WTC11 (cell line): ENCODE measurements at regions not wholly inside any gene's neighbourhood (a gene's known extent, or its start where the extent isn't known, plus 50 kb on each side); places are given as distances from the start of the nearest gene placed in this dataset.

Experiments used
- ATAC-seq: fragments of 200-7000 bp; cut with Tn5 transposase; 2 replicates; pipeline ENCODE4 v1.10.0; 2021; ENCODE audit warnings: mild to moderate bottlenecking, moderate library complexity
- CTCF ChIA-PET: fragments of 300-600 bp; sonication (Branson Sonifier 250); formaldehyde crosslinking; loops from one replicate; lab custom pipeline; 2021; ENCODE audit warnings: antibody characterized with exemption; lab: Charles Lee
- POLR2A ChIA-PET: fragments of 350-600 bp; sonication (Branson Sonifier 250); formaldehyde crosslinking; loops from one replicate; lab custom pipeline; 2021; ENCODE audit warnings: antibody characterized with exemption; lab: Charles Lee
- DNase-seq: peaks from one replicate; pipeline ENCODE4 v3.0.0; 2021; ENCODE audit warnings: low spot score
- H3K27ac Mint-ChIP-seq: 2 replicates; pipeline ENCODE4 v1.8.0; 2021; ENCODE audit warnings: mixed read lengths
- H3K27me3 Mint-ChIP-seq: 2 replicates; pipeline ENCODE4 v1.8.0; 2021; ENCODE audit warnings: low read depth, mild to moderate bottlenecking, moderate library complexity, mixed read lengths
- H3K36me3 Mint-ChIP-seq: 2 replicates; pipeline ENCODE4 v1.8.0; 2021; ENCODE audit warnings: mixed read lengths
- H3K4me1 Mint-ChIP-seq: 2 replicates; pipeline ENCODE4 v1.8.0; 2022; ENCODE audit warnings: mixed read lengths
- H3K4me3 Mint-ChIP-seq: 2 replicates; pipeline ENCODE4 v1.8.0; 2021; ENCODE audit warnings: mild to moderate bottlenecking, moderate library complexity, mixed read lengths
- H3K9me3 Mint-ChIP-seq: 2 replicates; pipeline ENCODE4 v1.8.0; 2021; ENCODE audit warnings: mixed read lengths
- AR ChIP-seq: fragments of 250-450 bp; sonication (Bioruptor Pico); IDR thresholded peaks from 2 replicates; pipeline ENCODE4 v1.9.0; 2021; ENCODE audit warnings: mild to moderate bottlenecking
- ATF1 ChIP-seq: sonication (generic); formaldehyde crosslinking; IDR thresholded peaks from 2 replicates; pipeline ENCODE4 v1.8.1; 2023; ENCODE audit warnings: mild to moderate bottlenecking, moderate library complexity, missing genetic modification reagents
- ATF2 ChIP-seq: sonication (generic); formaldehyde crosslinking; IDR thresholded peaks from 2 replicates; pipeline ENCODE4 v1.8.1; 2022; ENCODE audit warnings: low read depth, missing genetic modification reagents, borderline replicate concordance
- CBFB ChIP-seq: sonication (generic); formaldehyde crosslinking; IDR thresholded peaks from 2 replicates; pipeline ENCODE4 v1.8.1; 2022; ENCODE audit warnings: mild to moderate bottlenecking, low read depth, missing genetic modification reagents
- CREB1 ChIP-seq: sonication (generic); formaldehyde crosslinking; IDR thresholded peaks from 2 replicates; pipeline ENCODE4 v1.8.0; 2023; ENCODE audit warnings: mild to moderate bottlenecking, missing genetic modification reagents
- CREM ChIP-seq: sonication (generic); formaldehyde crosslinking; IDR thresholded peaks from 2 replicates; pipeline ENCODE4 v1.8.1; 2022; ENCODE audit warnings: mild to moderate bottlenecking, missing genetic modification reagents, moderate library complexity
- E2F5 ChIP-seq: sonication (generic); formaldehyde crosslinking; IDR thresholded peaks from 2 replicates; pipeline ENCODE4 v1.8.1; 2022; ENCODE audit warnings: mild to moderate bottlenecking, moderate library complexity, missing genetic modification reagents
- EMX1 ChIP-seq: fragments of 250-450 bp; sonication (Bioruptor Pico); IDR thresholded peaks from 2 replicates; pipeline ENCODE4 v1.8.0; 2021; ENCODE audit warnings: mild to moderate bottlenecking
- FOXP4 ChIP-seq: sonication (generic); formaldehyde crosslinking; IDR thresholded peaks from 2 replicates; pipeline ENCODE4 v1.8.0; 2022; ENCODE audit warnings: mild to moderate bottlenecking, missing genetic modification reagents
- JAZF1 ChIP-seq: fragments of 250-450 bp; sonication (Bioruptor Pico); IDR thresholded peaks from 2 replicates; pipeline ENCODE4 v1.9.0; 2021; ENCODE audit warnings: moderate library complexity, mild to moderate bottlenecking, inconsistent platforms
- MXD4 ChIP-seq: fragments of 250-450 bp; sonication (Bioruptor Pico); IDR thresholded peaks from 2 replicates; pipeline ENCODE4 v1.8.0; 2021; ENCODE audit warnings: mild to moderate bottlenecking, moderate library complexity, borderline replicate concordance
- NFE2L1 ChIP-seq: sonication (generic); formaldehyde crosslinking; IDR thresholded peaks from 2 replicates; pipeline ENCODE4 v1.8.1; 2023; ENCODE audit warnings: missing genetic modification reagents
- NFYB ChIP-seq: sonication (generic); formaldehyde crosslinking; conservative IDR thresholded peaks from 2 replicates; pipeline ENCODE4 v1.8.0; 2022; ENCODE audit warnings: low read depth, missing genetic modification reagents
- NR1H2 ChIP-seq: sonication (generic); formaldehyde crosslinking; IDR thresholded peaks from 2 replicates; pipeline ENCODE4 v1.9.0; 2021; ENCODE audit warnings: mild to moderate bottlenecking, moderate library complexity, missing genetic modification reagents
- RORB ChIP-seq: fragments of 250-450 bp; sonication (Bioruptor Pico); IDR thresholded peaks from 2 replicates; pipeline ENCODE4 v1.9.0; 2021; ENCODE audit warnings: mild to moderate bottlenecking
- SMAD4 ChIP-seq: sonication (generic); formaldehyde crosslinking; IDR thresholded peaks from 2 replicates; pipeline ENCODE4 v1.8.0; 2022; ENCODE audit warnings: mild to moderate bottlenecking, missing genetic modification reagents
- SOX15 ChIP-seq: fragments of 250-450 bp; sonication (Bioruptor Pico); IDR thresholded peaks from 2 replicates; pipeline ENCODE4 v1.9.0; 2021; ENCODE audit warnings: mild to moderate bottlenecking
- USF1 ChIP-seq: sonication (generic); formaldehyde crosslinking; IDR thresholded peaks from 2 replicates; pipeline ENCODE4 v1.8.0; 2022; ENCODE audit warnings: mild to moderate bottlenecking, missing genetic modification reagents
- ZBTB21 ChIP-seq: sonication (generic); formaldehyde crosslinking; IDR thresholded peaks from 2 replicates; pipeline ENCODE4 v1.8.1; 2023; ENCODE audit warnings: mild to moderate bottlenecking, missing genetic modification reagents, borderline replicate concordance
- ZNF232 ChIP-seq: sonication (generic); formaldehyde crosslinking; IDR thresholded peaks from 2 replicates; pipeline ENCODE4 v1.8.0; 2022; ENCODE audit warnings: mild to moderate bottlenecking, missing genetic modification reagents
- ZNF425 ChIP-seq: fragments of 250-450 bp; sonication (Bioruptor Pico); conservative IDR thresholded peaks from 2 replicates; pipeline ENCODE4 v1.9.0; 2021; ENCODE audit warnings: mild to moderate bottlenecking

GRCh38 chr18:38948436-38948835 lies 1382.8 kb upstream of the CELF4 start:
- H3K27me3 Mint-ChIP-seq = 0 out of 2 replicates have a peak, but pooled peaks cover 2% of the 10 kb centered on the region
- no peak for TF ChIP-seq ATF2
- TF ChIP-seq, all 79 proteins: peak for 0
- CTCF ChIA-PET = no interaction called here
- H3K27ac Mint-ChIP-seq = 0 out of 2 replicates have a peak overlapping the region, but pooled peaks have one; percentile 21
- H3K9me3 Mint-ChIP-seq = peaks cover 20% of the 10 kb centered on the region
- ATAC-seq (no peak; the same call in 1 of the 2 replicates), DNase-seq (no peak)
- peaks cover 8% of the 10 kb centered on the region for H3K4me1 Mint-ChIP-seq
- POLR2A ChIA-PET = no interaction called here
- H3K4me3 Mint-ChIP-seq = no peak overlapping the region
- peaks cover 28% of the 10 kb centered on the region for H3K36me3 Mint-ChIP-seq

- Mint-ChIP-seq H3K9me3 (peaks cover 46% of the 10 kb centered on the region), H3K27me3 (0 out of 2 replicates have a peak, but pooled peaks cover 2% of the 10 kb centered on the region), H3K36me3 (peaks cover 44% of the 10 kb centered on the region), H3K4me3 (no peak overlapping the region), H3K4me1 (peaks cover 15% of the 10 kb centered on the region), H3K27ac (no peak overlapping the region)
- ATAC-seq = no peak
- TF ChIP-seq MXD4 (CRISPR knock-in tag) (no peak), NR1H2 (CRISPR knock-in tag) (no peak), SOX15 (CRISPR knock-in tag) (no peak), CREB1 (CRISPR knock-in tag) (no peak), FOXP4 (CRISPR knock-in tag) (no peak), AR (no peak), NFE2L1 (CRISPR knock-in tag) (no peak), RORB (no peak), ZNF232 (CRISPR knock-in tag) (no peak)
- no peak for DNase-seq
- CTCF ChIA-PET = no interaction called here
- POLR2A ChIA-PET = no interaction called here
Measured at GRCh38 chr18:38944446-38945024, 1378.9 kb upstream of the CELF4 start.

- peaks cover 43% of the 10 kb centered on the region for H3K36me3 Mint-ChIP-seq
- no peak overlapping the region for H3K4me3 Mint-ChIP-seq
- peaks cover 7% of the 10 kb centered on the region; the same call in 1 of the 2 replicates for H3K4me1 Mint-ChIP-seq
- H3K27ac Mint-ChIP-seq = no peak overlapping the region
- DNase-seq (no peak), ATAC-seq (no peak)
- peaks cover 44% of the 10 kb centered on the region for H3K9me3 Mint-ChIP-seq
- POLR2A ChIA-PET = no interaction called here
- H3K27me3 Mint-ChIP-seq = 0 out of 2 replicates have a peak, but pooled peaks cover 2% of the 10 kb centered on the region
- CTCF ChIA-PET = no interaction called here
- TF ChIP-seq NFYB (CRISPR knock-in tag) (no peak), ATF1 (CRISPR knock-in tag) (no peak), CBFB (CRISPR knock-in tag) (no peak), EMX1 (CRISPR knock-in tag) (no peak), SOX15 (CRISPR knock-in tag) (no peak), E2F5 (CRISPR knock-in tag) (no peak), CREM (CRISPR knock-in tag) (no peak), JAZF1 (CRISPR knock-in tag) (no peak), ZNF425 (CRISPR knock-in tag) (no peak), USF1 (CRISPR knock-in tag) (no peak), ZBTB21 (CRISPR knock-in tag) (no peak), SMAD4 (CRISPR knock-in tag) (no peak)
Measured at GRCh38 chr18:38941711-38942561, 1376.3 kb upstream of the CELF4 start.
